Breast epithelium (tissue), 4 donors: ENCODE measurements at regions not wholly inside any gene's neighbourhood (a gene's known extent, or its start where the extent isn't known, plus 50 kb on each side); places are given as distances from the start of the nearest gene placed in this dataset.

Experiments
- DNase-seq, 2 donors: peaks; one replicate each; pipeline ENCODE4 v3.0.0-alpha.2; 2019; ENCODE audit warnings: low spot score in 2 of 2
- H3K27ac ChIP-seq, 2 donors: fragments of 200-600 bp; sonication (generic) in 1 of 2; one replicate each; pipeline ENCODE4 v1.5.1; 2016 to 2019; ENCODE audit warnings: mild to moderate bottlenecking in 1 of 2
- H3K27me3 ChIP-seq, 2 donors: fragments of 200-600 bp; sonication (generic) in 1 of 2; one replicate each; pipeline versions ENCODE4 v1.5.1 to v1.6.0; 2017 to 2019; ENCODE audit warnings: control low read depth in 1 of 2, mild to moderate bottlenecking in 1 of 2
- H3K36me3 ChIP-seq: fragments of 200-600 bp; one replicate; pipeline ENCODE4 v1.5.1; 2019
- H3K4me1 ChIP-seq, 2 donors: fragments of 200-600 bp; sonication (generic); one replicate each; pipeline ENCODE4 v1.5.1; 2016 to 2019; ENCODE audit warnings: control low read depth in 1 of 2
- H3K4me3 ChIP-seq, 3 donors: fragments of 200-600 bp; sonication (generic); 1 replicate in 2 of 3; 2 replicates in 1 of 3; pipeline ENCODE4 v1.5.1; 2016 to 2019; ENCODE audit warnings: mild to moderate bottlenecking in 3 of 3, moderate library complexity in 2 of 3
- H3K9me3 ChIP-seq, 2 donors: fragments of 200-600 bp; sonication (generic) in 1 of 2; one replicate each; pipeline ENCODE4 v1.5.1; 2016 to 2019; ENCODE audit warnings: control low read depth in 1 of 2
- CTCF ChIP-seq, 3 donors: fragments of 450-650 bp; IDR thresholded peaks; one replicate each; pipeline ENCODE4 v1.5.1; 2016 to 2017; ENCODE audit warnings: antibody characterized with exemption in 3 of 3, mild to moderate bottlenecking in 3 of 3, moderate library complexity in 3 of 3
- POLR2A ChIP-seq: fragments of 450-650 bp; IDR thresholded peaks from one replicate; pipeline ENCODE4 v1.6.1; 2016; ENCODE audit warnings: antibody characterized with exemption, mild to moderate bottlenecking, moderate library complexity
- POLR2AphosphoS5 ChIP-seq, 3 donors: sonication (generic); formaldehyde crosslinking; IDR thresholded peaks; one replicate each; pipeline ENCODE4 v1.6.1; 2017; ENCODE audit warnings: antibody characterized with exemption in 3 of 3
- intact Hi-C: fragments of 100-400 bp; cut with DNase I; formaldehyde crosslinking; loops from one replicate; pipeline ENCODE4 v1.15.1; 2023; ENCODE audit warnings: low total_unique reads

- no peak for DNase-seq
- H3K4me3 ChIP-seq = no peak overlapping the region
- H3K27me3 ChIP-seq = no peaks in the 10 kb centered on the region
- intact Hi-C loops = no loop called here
- H3K4me1 ChIP-seq = no peaks in the 10 kb centered on the region
- H3K9me3 ChIP-seq = no peaks in the 10 kb centered on the region
- H3K36me3 ChIP-seq = no peaks in the 10 kb centered on the region
- no peak for TF ChIP-seq POLR2A
- no peak for TF ChIP-seq CTCF (IDR thresholded peaks at IDR 0.05)
- TF ChIP-seq POLR2AphosphoS5 (IDR thresholded peaks at IDR 0.05) = no peak
- H3K27ac ChIP-seq = no peak overlapping the region
These were observed 323.4 kb upstream of the UBE2E3 start for GRCh38 chr2:180657054-180657453.

GRCh38 chr2:180656455-180656847, 324.0 kb upstream of the UBE2E3 start:
- intact Hi-C loops = no loop called here
- H3K36me3 ChIP-seq = no peaks in the 10 kb centered on the region
- H3K9me3 ChIP-seq = no peaks in the 10 kb centered on the region
- H3K27me3 ChIP-seq = no peaks in the 10 kb centered on the region
- DNase-seq = no peak
- H3K27ac ChIP-seq = no peak overlapping the region
- TF ChIP-seq POLR2AphosphoS5 (IDR thresholded peaks at IDR 0.05) (no peak), CTCF (IDR thresholded peaks at IDR 0.05) (no peak), POLR2A (no peak)
- H3K4me1 ChIP-seq = no peaks in the 10 kb centered on the region
- no peak overlapping the region for H3K4me3 ChIP-seq

- intact Hi-C loops = no loop called here
These were observed 324.5 kb upstream of the UBE2E3 start for GRCh38 chr2:180655842-180656454.

GRCh38 chr2:180655393-180655792, 325.0 kb upstream of the UBE2E3 start:
- Histone ChIP-seq H3K4me1 (no peaks in the 10 kb centered on the region), H3K4me3 (no peak overlapping the region), H3K9me3 (no peaks in the 10 kb centered on the region), H3K27me3 (no peaks in the 10 kb centered on the region), H3K27ac (no peak overlapping the region), H3K36me3 (no peaks in the 10 kb centered on the region)
- no peak for DNase-seq
- intact Hi-C loops = no loop called here
- TF ChIP-seq POLR2A (no peak), POLR2AphosphoS5 (IDR thresholded peaks at IDR 0.05) (no peak), CTCF (IDR thresholded peaks at IDR 0.05) (no peak)

More at GRCh38 chr2:180655842-180656454, 324.5 kb upstream of the UBE2E3 start:
- Histone ChIP-seq H3K4me1 (no peaks in the 10 kb centered on the region), H3K27ac (no peak overlapping the region), H3K4me3 (no peak overlapping the region), H3K27me3 (no peaks in the 10 kb centered on the region), H3K9me3 (no peaks in the 10 kb centered on the region), H3K36me3 (no peaks in the 10 kb centered on the region)
- TF ChIP-seq CTCF (IDR thresholded peaks at IDR 0.05) (peak in 1 of 3 donors; percentile 24), POLR2AphosphoS5 (IDR thresholded peaks at IDR 0.05) (no peak)
- no peak for DNase-seq

GRCh38 chr2:180653481-180653880, 326.9 kb upstream of the UBE2E3 start:
- no peak overlapping the region for H3K4me3 ChIP-seq
- DNase-seq = no peak
- no peaks in the 10 kb centered on the region for H3K4me1 ChIP-seq
- H3K9me3 ChIP-seq = no peaks in the 10 kb centered on the region
- no peaks in the 10 kb centered on the region for H3K27me3 ChIP-seq
- no peaks in the 10 kb centered on the region for H3K36me3 ChIP-seq
- intact Hi-C loops = no loop called here
- no peak overlapping the region for H3K27ac ChIP-seq
- TF ChIP-seq POLR2A (no peak), POLR2AphosphoS5 (IDR thresholded peaks at IDR 0.05) (no peak), CTCF (IDR thresholded peaks at IDR 0.05) (no peak)
